GM19328 (cell line): ENCODE measurements at regions not wholly inside any gene's neighbourhood (a gene's known extent, or its start where the extent isn't known, plus 50 kb on each side); places are given as distances from the start of the nearest gene placed in this dataset.
A peak's percentile ranks its signal among the peaks of the same experiment; 100 is the strongest.

ENCODE experiments used
- ATAC-seq: cut with Tn5 transposase; IDR thresholded peaks from one replicate; pipeline ENCODE4 v1.9.1; 2021; ENCODE audit warnings: mild to moderate bottlenecking, moderate library complexity; ENCODE audit not compliant: unreplicated experiment

DNA sequence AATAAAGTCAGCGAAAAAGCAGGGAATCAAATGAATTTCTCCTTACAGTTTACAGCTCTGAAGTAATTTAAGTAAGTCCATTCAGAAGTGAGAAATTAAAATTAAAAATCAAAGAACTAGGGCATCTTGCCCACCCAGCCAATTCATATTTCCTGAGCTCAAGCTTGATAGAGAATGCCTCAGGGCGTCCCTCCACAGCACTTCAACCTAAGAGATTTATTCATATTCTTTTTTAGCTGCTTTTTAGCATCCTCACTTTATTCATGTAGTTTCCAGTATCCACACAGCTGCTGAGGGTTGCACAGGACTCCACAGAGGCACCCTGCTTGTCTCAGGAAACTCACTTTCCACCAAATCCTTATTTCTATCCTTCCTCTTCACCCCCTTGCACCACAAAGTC is 900.3 kb downstream of the BCL11A start:
- ATAC-seq = no peak

DNA sequence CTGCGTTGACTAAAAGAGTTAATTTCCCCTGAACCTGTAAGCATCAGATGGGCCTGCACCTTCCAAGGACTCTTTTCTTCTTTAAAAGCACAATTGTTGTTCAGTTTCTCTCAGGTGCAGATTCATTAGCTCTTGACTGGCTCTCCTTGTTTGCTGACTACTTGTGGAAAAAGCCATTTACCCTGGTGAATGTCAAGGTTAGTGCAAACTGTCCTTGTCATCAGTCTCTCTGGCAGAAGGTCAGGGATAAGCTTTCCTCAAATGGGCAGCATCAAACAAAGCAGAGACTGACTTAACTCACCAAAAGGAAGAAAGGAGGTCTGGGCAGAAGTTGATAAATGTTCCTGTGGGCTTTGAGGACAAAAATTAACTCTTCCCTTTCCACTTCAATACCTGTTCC is 922.7 kb downstream of the BCL11A start:
- ATAC-seq = no peak

DNA sequence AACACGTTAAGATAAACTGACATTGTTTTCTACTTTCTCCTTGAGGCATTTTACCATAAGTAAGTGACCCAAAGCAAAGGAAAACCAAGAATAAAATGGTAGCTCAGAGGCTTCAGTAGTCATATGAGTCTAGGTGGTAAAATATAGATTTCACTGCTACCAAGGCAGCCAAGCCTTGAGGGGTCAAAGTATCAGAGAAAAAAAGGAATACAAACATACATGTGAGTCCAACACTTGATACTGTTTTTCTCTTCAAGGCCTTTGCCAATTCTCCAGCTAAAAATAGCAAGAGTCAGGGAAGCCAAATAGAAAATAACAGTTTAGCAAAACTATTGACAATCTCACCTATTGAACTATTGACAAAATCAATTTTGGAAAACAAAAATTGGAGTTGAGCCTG is 925.9 kb downstream of the BCL11A start:
- ATAC-seq = no peak

DNA sequence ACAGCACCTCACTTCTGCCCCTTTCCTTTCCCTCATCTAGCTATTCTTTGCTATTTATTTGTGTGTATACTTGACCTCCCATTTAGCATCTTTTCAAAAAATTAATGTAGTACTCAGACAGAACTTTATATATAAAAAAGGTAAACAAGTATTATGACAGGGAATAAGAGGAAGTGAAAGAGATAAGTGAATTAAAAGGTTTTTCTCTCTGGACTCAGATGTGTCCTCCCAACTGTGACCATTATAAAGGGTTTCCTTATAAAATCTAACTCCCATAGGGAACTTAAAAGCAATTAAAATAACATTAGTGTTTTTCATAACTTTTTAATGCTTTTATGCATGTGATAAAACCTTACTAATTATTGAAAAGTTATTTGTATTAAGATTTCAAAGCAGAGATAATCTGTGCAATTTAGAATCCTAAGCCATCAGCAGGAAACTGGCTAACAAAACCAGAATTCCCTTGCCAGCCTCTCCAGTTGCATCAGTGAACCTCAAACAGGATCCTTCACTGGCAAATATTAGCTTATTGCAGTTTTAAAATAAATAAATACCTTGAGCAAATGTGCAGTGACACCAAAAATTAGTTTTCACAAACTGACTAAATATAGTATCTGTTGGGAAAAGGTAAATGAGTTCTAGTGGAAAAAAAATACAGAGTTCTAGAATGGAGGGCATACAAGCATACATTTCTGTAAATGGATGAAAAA is 930.7 kb downstream of the BCL11A start:
- no peak for ATAC-seq

DNA sequence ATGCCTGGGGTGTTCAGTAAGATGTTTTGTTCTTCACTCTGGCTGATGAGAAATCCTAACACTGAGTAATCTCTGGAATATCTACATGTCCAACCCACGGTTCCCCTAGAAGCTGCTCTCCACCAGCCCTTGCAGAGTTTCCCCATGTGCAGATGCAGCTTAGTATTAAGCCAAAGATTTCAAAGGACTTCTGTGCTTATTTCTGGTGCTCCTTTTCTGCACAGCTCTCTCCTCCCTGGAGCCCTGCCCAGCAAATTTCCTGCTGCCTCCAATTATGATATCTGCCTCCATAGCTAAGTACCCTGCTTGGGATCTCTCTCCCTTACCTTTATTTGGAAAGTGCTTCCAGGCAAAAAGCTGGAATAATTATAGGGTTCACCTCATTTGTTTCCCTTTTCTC is 949.3 kb downstream of the BCL11A start:
- ATAC-seq = no peak

DNA sequence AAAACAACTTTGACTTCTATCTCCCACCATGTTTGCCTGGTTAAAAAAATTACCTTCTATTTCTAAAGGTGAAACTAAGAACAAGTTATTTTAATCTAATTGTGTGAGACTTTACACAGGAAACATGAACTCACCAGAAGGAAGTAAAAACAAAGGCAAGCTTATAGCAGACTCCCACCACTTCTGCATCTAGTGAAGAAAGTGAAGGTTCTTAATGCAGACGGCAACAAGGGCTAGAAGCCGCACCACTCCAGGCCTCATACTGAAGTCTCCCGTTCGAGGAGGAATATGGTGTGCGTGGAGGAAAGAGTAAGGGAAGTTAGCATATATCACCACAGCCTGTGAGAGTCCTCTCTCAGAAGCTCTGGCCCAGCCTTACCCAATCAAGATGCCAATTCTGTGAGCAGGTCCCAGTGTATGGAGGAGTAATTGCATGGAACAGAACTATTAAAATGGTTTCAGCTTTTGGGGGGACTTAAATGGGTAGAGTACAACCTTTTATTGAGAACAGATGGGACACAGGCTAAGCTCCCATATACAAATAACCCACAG is 958.7 kb downstream of the BCL11A start:
- ATAC-seq = peak; percentile 78

DNA sequence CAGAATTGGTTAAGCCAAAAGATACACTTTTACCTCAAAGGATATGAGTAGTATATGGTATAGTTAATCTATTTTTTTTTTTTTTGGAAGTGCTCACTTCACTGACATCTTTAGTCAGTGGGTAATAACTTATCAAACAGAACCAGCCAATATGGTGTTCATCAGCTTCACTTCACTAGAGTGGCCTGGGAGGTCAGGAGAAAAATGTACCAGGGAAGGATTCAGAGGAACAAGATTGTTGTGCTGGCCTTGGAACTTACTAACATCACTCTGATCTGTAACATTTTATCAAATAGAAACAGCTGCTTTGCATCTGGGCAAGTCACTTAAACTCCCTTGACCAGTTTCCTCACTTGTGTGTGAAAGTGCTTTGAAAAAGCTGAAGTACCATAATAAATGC is 962.7 kb downstream of the BCL11A start:
- ATAC-seq = no peak

DNA sequence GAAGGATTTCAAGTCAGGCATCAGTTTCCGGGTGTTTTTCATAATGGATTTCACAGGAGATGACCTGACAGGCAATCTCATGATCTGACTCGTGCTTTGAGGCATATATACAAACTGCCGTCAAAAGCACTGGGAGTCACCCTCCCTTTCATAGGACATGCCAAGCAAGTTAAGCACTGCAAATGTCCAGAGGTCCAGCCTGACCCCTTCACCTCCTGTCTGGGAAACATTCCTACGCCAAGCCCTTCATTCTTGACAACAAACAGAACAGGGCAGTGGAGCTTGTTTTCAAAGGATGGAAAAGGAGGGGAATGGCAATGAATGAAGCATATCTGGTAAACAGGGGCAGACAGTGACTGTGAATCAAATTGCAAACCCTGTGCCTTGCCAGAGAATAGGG is 963.6 kb downstream of the BCL11A start:
- no peak for ATAC-seq

DNA sequence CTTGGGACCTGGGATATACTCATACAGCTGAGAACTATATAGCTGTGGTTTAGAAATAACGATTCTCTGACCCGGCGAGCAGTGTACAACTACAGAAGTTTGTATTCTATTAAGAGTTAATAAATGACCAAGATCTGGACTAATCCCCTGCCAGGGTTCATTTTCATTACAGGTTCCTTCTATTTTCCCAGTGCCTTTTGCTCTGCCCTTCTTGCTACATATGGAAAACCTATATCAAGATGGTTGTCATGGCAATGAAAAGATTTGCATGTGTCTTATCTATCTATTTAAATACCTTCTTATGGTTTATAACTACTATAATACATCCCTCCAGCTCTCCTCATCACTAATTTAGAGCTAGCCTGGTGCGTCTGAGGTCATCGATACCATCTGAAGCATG is 965.2 kb downstream of the BCL11A start:
- no peak for ATAC-seq

DNA sequence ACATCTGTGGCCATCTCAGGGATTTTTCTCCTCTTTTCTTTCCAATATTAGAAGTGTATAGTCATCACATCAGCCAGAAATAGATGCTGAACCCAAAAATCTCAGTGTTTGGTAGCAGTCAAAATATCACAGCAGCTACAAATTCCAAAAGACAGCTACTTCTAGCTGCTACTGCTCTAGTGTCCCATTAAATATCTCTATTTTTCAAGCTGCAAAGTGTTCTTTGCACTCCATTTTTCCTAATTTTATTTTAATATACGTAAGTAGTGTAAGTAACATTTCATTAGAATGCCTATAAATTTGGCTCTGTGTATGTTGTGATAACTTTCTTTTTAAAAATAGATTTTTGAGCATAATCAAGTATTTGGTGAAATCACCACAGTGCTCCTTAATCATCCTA is 967.3 kb downstream of the BCL11A start:
- no peak for ATAC-seq

DNA sequence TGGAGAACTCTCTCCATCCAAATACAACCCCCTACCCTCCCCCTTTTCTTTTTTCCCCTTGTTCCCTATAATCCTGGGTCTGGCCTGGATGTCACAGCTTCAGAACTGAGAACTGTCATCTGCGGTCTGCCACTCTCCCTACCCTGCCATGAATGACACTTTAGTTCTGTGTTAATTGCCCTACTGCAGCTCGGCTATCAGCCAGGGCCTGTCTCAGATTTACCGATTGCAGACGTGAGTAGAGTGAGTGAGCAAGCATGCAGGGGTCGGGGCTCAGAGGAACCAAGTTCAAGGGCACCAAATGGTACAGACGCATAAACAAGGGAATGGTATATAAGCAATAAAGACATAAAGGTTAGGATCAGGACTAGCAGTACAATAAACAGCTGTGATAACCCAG is 967.8 kb downstream of the BCL11A start:
- ATAC-seq = no peak

DNA sequence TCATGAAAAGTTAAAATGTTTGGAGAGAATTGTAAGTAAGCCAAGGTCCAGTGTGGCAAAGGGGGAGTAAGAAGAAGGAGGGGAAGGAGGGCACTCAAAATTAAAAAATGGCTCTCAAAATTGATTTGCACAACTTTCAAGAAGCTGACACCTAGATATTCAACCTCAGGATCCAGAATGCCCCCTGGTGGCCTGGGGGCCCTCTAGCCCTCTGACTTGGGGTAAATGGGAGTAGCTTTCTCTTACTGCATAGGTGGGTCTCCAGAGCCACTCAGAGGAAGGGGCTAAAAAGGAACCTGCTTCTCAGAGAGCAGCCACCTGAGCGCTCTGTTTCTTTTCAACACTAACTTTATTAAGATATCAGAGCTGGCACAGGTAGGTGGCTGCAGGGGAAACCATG is 968.5 kb downstream of the BCL11A start:
- no peak for ATAC-seq

DNA sequence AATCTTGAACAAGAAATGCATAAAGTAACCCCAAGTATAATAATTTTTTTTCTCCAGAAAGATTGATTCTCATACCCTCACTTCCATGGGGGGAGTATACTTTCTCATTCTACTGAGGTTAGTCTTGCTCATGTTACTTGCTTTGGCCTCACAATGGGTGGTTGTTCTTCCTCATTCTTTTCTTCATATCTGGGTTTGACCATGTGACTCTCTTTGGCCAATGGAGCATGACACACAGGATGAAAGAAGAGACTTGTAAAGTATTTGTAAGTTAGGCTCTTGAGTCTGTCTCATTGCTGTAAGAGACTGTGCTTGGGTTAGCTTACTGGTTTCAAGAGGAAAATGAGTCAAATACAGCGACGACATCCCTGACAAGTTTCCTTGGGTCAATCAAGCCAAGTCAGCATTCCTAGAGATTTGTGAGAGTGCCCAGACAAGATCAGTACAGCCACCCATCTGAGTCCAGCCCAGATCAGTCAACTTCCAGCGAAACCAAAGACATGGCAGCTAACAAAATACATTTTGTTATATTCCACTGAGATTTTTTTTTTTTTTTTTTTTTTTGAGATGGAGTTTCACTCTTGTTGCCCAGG is 970.2 kb downstream of the BCL11A start:
- no peak for ATAC-seq

DNA sequence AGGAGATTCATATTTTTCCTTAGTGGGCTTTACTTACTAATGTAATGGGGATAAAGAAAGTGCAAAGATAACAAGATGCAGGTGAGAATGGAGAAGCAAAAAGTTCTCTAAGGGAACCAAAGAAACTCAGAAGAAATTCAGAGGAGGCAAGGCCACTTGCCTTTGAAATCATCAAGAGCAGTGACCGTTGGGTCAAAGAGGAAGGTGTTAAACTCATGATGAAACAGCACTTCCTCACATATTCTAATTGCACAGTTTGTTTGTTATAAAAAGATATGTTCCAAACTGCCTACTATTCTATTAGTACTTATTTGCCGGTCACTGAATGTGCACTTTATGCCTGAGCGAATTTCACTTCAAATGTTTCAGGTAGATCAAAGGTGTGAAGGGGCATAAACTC is 975.1 kb downstream of the BCL11A start:
- ATAC-seq = no peak

DNA sequence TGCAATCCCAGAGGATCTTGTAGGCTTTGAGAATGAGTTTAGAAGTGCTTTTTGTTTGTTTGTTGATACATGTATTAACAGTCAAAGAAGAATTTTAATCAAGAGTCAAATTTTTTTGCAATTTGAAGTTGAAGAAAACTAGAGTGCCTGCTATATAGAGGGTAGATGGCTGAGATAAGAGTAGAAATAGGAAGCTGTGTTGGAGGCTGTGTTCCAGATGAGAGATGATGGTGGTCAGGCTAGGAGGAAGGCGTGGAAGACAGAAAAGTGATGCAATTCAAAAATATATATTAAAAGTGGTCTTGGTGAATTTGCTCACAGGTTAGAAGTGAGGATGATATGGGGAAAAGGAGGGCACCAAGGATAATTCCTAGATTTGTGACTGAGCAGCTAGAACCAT is 978.3 kb downstream of the BCL11A start:
- no peak for ATAC-seq

DNA sequence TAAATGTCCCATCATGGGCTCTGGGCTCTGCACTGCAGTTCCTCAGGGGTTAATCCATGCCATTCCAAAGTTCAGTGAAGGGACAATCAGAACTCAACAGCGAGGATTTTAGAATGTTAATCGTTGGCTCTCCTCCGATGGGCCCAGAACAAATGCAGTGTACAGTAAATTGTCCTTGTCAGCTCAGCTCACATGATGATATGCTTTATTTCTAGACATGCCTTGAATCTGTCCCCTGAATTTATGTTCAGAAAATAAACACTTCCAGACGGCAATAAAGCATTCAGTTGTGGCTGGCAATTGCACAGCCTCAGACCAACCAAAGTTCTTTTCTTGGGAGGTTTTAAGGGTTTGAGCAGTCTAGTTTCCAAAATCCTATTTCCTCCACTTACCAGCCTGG is 981.2 kb downstream of the BCL11A start:
- no peak for ATAC-seq

DNA sequence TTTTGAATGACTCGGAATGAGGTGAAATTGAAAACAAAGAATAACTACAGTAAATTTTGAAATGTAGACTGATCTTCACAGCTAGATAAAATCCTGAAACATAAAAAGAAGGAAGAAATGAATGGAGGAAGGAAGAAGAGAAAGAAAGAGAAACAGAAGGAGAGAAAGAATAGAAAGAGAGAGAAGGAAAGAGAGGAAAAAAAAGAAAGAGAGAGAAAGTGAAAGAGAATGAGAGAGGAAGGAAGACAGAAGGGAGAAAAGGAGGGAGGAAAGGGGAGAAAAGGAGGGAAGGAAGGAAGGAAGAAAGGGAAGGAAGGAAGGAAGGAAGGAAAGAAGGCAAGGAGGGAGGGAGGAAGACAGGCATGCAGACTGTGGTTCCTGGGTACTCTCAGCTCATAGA is 982.6 kb downstream of the BCL11A start:
- no peak for ATAC-seq

DNA sequence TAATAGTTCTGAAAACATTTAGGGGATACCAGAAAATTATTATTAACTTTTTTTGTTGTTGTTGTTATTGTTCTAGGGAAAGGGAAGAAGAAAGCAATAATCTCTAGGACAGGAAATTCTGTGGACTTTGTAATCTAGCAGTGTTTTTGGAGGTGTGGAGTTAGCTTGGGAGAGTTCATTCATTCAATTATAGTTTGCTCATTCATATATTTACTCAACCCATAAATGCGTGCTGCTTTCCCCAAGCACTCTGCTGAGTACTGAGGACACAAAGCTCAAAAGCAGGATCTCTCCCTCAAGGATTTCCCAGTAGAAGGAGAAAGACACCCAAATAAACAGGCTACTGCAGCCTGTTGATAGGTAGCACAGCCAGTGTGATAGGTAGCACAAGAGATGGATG is 984.3 kb downstream of the BCL11A start:
- ATAC-seq = no peak

DNA sequence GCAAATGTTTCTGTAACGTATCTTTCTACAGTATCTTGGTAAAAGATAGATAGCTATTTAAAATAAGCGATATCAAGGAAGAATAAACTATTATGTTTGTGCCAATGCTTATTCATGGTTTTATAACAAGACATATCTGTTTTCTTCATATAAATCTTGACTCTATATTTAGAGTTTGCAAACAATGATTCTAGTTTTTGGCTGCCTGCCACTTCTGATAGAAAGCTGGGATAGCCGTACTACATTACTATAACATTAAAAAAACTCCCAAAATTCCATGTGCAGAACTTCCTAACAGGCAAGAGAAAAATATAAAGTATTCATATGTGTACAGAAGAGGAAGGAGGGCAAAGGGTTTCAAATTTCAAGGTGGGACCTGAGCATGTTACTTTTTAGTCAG is 985.0 kb downstream of the BCL11A start:
- ATAC-seq = no peak

DNA sequence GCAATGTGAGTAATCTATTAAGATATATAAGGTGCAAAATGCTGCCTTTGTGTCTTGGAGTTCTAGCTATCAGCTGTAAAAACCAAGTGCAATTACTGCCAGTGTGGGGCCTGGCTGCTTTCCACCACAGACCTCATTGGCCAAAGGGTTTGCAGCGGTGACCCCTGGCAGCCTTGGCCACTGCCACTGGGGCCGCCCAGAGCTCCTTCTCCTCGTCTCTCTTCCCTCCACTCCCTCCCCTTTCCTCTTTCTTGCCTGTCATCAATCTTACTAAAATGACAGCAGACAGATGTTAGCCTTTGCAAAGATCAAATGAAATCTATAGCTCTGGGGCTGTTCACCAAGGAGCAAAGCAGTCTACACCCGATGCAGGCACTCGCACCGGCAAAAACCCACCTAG is 986.3 kb downstream of the BCL11A start:
- no peak for ATAC-seq

DNA sequence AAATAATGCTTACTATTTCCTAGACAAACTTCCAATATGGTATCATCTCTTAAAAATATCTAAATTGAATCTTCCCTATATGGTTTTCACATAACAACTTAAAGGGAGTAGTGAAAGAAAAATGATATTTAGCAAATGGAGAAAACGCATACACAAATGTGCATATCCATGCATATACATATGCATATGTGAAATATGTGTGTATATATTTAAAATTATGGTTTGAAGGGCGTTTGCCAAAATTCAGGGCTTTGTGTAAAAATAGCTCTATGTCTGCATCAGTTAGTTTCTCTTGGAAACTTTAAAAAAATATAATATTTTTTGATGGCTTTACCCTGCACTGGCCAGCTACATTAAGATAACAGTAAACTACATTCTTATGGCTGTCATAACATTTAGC is 986.7 kb downstream of the BCL11A start:
- no peak for ATAC-seq

DNA sequence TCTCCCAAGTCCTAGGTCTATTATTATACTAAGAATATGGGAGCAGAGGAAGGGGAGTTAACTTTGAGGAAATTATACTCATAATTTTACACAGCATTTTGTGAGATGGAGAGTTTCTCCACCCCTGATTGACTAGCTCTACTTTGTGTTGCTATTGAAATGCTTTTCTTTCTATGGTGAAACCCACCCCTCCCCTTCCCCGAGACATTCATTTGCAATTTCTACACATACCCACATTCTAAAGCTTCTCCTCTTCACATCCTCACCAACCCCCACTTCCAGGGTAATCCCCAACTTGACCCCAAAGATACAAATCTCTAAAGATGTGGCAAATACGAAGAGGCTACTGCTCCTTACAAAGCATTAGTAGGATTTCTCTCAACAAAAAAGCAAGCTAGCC is 992.2 kb downstream of the BCL11A start:
- ATAC-seq = no peak

DNA sequence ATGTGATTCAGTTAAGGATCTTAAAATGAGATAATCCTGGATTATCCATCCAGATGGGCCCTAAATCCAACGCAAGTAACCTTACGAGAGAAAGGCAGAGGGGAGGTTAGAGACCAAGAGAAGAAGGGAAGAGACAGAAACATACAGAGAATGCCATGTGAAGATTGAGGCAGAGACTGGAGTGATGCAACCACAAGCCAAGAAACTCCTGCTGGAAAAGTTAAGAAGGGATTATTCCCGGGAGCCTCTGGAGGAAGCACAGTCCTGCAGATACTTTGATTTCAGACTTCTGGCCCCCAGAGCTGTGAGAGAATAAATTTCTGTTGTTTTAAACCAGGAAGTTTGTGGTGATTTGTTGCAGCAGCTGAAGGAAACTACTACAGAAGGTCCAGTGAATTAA is 992.7 kb downstream of the BCL11A start:
- no peak for ATAC-seq
